Skeletal muscle satellite cell (primary cell): ENCODE measurements at regions not wholly inside any gene's neighbourhood (a gene's known extent, or its start where the extent isn't known, plus 50 kb on each side); places are given as distances from the start of the nearest gene placed in this dataset.
"Not testable (repeated sequence)": the region's sequence is repeated elsewhere in the genome, so short reads cannot be mapped to it uniquely, and the experiment has no call there.

ENCODE experiments used
- H3K27me3 ChIP-seq: 2 replicates; pipeline ENCODE4 v1.7.0; 2013; ENCODE audit warnings: low read length; ENCODE audit not compliant: control insufficient read depth, insufficient read depth
- H3K36me3 ChIP-seq: 2 replicates; pipeline ENCODE4 v1.7.0; 2013; ENCODE audit warnings: mild to moderate bottlenecking, control low read depth, low read length; ENCODE audit not compliant: insufficient read depth
- H3K4me1 ChIP-seq: 2 replicates; pipeline ENCODE4 v1.7.0; 2013; ENCODE audit warnings: low read length; ENCODE audit not compliant: control insufficient read depth, insufficient read depth
- H3K4me2 ChIP-seq: 2 replicates; pipeline ENCODE4 v1.7.0; 2013; ENCODE audit warnings: mild to moderate bottlenecking, low read length
- H3K4me3 ChIP-seq: 2 replicates; pipeline ENCODE4 v1.7.0; 2013; ENCODE audit warnings: low read length
- H3K9ac ChIP-seq: 2 replicates; pipeline ENCODE4 v1.7.0; 2013; ENCODE audit warnings: mild to moderate bottlenecking, low read depth, low read length, moderate library complexity
- H3K9me3 ChIP-seq: replicated peaks from 2 replicates; pipeline ENCODE4 v1.7.0; 2013; ENCODE audit warnings: mild to moderate bottlenecking, control low read depth, low read length

- no peaks in the 10 kb centered on the region for H3K36me3 ChIP-seq
- H3K9ac ChIP-seq: no peak overlapping the region
- H3K27me3 ChIP-seq: peaks cover 44% of the 10 kb centered on the region
- H3K4me1 ChIP-seq: no peaks in the 10 kb centered on the region
- no peak overlapping the region for H3K4me3 ChIP-seq
- no peaks in the 10 kb centered on the region for H3K9me3 ChIP-seq
- no peak overlapping the region for H3K4me2 ChIP-seq
These were observed 172.0 kb downstream of the MC4R start for GRCh38 chr18:60200558-60200957.

DNA sequence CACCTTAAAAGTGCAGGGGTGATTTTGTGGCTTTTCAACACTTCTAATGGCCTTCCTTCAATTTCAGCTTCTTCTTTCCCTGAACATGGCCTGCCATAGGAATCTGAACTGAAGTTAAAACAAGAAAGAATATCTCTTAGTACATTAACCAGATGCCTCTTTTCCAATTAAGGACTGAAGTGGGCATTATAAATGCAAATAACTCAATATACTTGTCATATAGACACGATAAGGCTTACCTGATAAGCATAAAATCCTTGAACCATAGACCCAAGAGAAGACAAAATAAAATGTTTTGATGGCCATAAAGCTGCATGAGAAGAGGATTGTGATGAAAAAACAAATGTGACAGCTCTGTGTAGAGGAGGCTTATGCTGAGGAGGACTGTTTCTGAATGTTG, 173.1 kb downstream of the MC4R start:
- H3K9ac ChIP-seq: no peak overlapping the region
- no peak overlapping the region for H3K4me2 ChIP-seq
- no peak overlapping the region for H3K4me3 ChIP-seq
- H3K9me3 ChIP-seq: no peaks in the 10 kb centered on the region
- no peaks in the 10 kb centered on the region for H3K4me1 ChIP-seq
- peaks cover 44% of the 10 kb centered on the region for H3K27me3 ChIP-seq
- H3K36me3 ChIP-seq: no peaks in the 10 kb centered on the region

DNA sequence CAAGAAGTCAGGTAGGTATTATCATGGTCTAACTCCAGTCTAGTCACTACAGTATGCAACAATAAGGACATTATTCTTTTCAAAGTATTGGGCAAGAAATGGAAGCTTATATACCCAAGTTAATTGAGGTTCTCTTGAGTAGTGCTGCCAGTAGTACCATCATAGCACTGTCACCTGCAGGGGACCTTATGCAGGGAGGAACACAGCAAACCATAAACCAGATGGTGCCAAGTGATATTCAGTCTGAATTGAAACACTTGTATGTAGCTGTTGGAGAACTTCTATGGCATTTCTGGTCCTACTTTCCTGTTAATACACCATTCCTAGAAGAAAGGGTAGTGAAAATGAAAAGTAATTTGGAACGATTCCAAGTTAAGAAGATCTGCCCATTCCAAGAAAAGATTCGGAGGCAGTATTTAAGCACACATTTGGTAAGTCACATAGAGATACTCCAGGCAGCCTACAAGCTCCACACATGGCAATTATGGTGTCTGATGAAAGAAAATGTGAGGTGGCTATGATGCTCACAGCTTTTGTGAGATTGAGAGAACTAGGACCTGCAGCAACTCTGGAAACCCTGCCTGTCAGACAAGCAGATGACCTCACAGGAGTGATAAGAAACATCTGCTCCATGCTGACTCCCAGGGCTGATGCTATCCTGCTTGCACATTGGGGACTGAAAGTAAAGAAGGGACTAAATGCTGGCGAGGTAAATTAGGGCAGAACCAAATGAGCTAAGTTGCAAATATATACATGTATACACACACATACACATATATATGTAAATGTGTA, 174.7 kb downstream of the MC4R start:
- Histone ChIP-seq H3K36me3 (no peaks in the 10 kb centered on the region), H3K9ac (no peak overlapping the region), H3K4me1 (no peaks in the 10 kb centered on the region), H3K4me3 (no peak overlapping the region), H3K9me3 (no peaks in the 10 kb centered on the region), H3K27me3 (peaks cover 41% of the 10 kb centered on the region), H3K4me2 (no peak overlapping the region)

- no peaks in the 10 kb centered on the region for H3K9me3 ChIP-seq
- no peak overlapping the region for H3K4me2 ChIP-seq
- H3K9ac ChIP-seq: no peak overlapping the region
- no peaks in the 10 kb centered on the region for H3K36me3 ChIP-seq
- no peak overlapping the region for H3K4me3 ChIP-seq
- peaks cover 36% of the 10 kb centered on the region for H3K27me3 ChIP-seq
- no peaks in the 10 kb centered on the region for H3K4me1 ChIP-seq
These were observed 175.6 kb downstream of the MC4R start for GRCh38 chr18:60196836-60197606.

DNA sequence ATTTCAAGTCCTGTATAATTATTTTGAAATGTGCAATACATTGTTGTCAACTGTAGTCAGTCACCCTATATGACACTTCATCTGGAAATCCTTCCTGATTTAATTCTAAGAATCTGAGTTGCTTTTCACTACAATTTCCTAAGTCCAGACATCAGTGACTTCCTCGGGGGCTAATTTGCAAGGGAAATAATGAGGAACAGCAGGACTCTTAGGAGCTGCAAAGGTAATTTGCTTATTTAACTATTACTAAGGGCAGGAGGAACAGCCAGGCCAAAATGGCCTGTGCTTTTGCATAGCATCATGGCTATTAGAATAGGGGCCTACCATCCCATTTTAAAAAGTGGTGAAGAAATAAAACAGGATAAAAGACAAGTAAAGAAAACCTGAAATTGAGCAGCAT, 178.8 kb downstream of the MC4R start:
- Histone ChIP-seq H3K4me2 (no peak overlapping the region), H3K36me3 (no peaks in the 10 kb centered on the region), H3K9ac (no peak overlapping the region), H3K4me1 (no peaks in the 10 kb centered on the region), H3K27me3 (peaks cover 32% of the 10 kb centered on the region), H3K9me3 (no peaks in the 10 kb centered on the region), H3K4me3 (no peak overlapping the region)

DNA sequence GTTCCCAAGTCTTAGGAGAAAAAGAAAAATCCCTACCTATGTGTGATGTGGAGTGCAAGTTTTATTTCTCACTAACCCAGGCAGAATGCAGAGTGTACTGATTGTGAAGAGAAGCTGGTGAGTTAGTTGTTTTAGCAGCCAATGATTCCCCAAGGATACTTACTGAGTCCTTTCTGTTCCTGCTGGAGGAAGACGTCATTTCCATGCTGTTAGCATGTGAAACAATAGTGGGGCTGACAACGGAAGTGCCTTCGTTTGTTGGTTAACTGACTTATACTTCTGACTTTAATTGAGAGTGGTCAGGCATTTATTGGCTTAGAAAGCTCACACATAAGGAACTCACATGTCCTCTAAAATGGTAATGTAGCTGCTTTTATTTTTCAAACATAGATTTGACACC, 180.6 kb downstream of the MC4R start:
- Histone ChIP-seq H3K27me3 (peaks cover 19% of the 10 kb centered on the region), H3K4me3 (no peak overlapping the region)

GRCh38 chr18:60189856-60190255, 182.7 kb downstream of the MC4R start:
- H3K4me1 ChIP-seq: no peaks in the 10 kb centered on the region
- no peak overlapping the region for H3K4me3 ChIP-seq
- no peak overlapping the region for H3K4me2 ChIP-seq
- H3K36me3 ChIP-seq: no peaks in the 10 kb centered on the region
- no peaks in the 10 kb centered on the region for H3K9me3 ChIP-seq
- H3K27me3 ChIP-seq: peaks cover 20% of the 10 kb centered on the region
- H3K9ac ChIP-seq: no peak overlapping the region

More for the DNA sequence above, 180.6 kb downstream of the MC4R start:
- Histone ChIP-seq H3K4me2 (no peak overlapping the region), H3K4me1 (no peaks in the 10 kb centered on the region), H3K9ac (no peak overlapping the region), H3K9me3 (no peaks in the 10 kb centered on the region), H3K36me3 (no peaks in the 10 kb centered on the region)

GRCh38 chr18:60188958-60189357, 183.6 kb downstream of the MC4R start:
- Histone ChIP-seq H3K27me3 (peaks cover 20% of the 10 kb centered on the region), H3K4me2 (no peak overlapping the region), H3K36me3 (no peaks in the 10 kb centered on the region), H3K9me3 (no peaks in the 10 kb centered on the region), H3K4me1 (no peaks in the 10 kb centered on the region), H3K4me3 (no peak overlapping the region), H3K9ac (no peak overlapping the region)

DNA sequence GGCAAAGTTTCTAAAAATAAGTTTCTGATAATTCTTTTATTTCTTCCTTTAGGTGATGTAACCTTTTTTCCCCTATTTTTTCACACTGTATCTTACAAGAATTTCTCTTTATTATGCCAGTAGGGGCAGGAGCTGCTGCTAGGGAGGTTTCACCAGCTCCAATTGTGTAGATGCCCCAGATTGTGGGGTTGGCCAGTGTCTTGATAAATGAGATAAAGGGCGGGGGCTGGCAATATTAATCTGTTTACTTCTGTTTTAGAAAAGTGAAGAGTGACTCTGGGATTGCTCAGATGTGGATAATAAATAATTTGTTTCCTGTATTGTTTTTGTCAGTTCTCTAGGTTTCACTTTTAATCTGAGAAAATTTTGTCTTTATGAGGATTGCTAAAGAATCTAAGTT, 190.4 kb downstream of the MC4R start:
- Histone ChIP-seq H3K9ac (no peak overlapping the region), H3K9me3 (no peaks in the 10 kb centered on the region), H3K4me1 (no peaks in the 10 kb centered on the region), H3K4me2 (no peak overlapping the region), H3K4me3 (no peak overlapping the region), H3K27me3 (peaks cover 17% of the 10 kb centered on the region), H3K36me3 (no peaks in the 10 kb centered on the region)

GRCh38 chr18:60180671-60181070, 191.9 kb downstream of the MC4R start:
- Histone ChIP-seq H3K4me1 (no peaks in the 10 kb centered on the region), H3K4me2 (no peak overlapping the region), H3K27me3 (peaks cover 11% of the 10 kb centered on the region), H3K36me3 (no peaks in the 10 kb centered on the region), H3K9me3 (no peaks in the 10 kb centered on the region), H3K9ac (no peak overlapping the region), H3K4me3 (no peak overlapping the region)

- H3K27me3 ChIP-seq: peaks cover 11% of the 10 kb centered on the region
- H3K36me3 ChIP-seq, H3K4me1 ChIP-seq, H3K9me3 ChIP-seq, H3K4me2 ChIP-seq, H3K9ac ChIP-seq, H3K4me3 ChIP-seq: not testable (repeated sequence)
These were observed 194.4 kb downstream of the MC4R start for GRCh38 chr18:60178224-60178623.

DNA sequence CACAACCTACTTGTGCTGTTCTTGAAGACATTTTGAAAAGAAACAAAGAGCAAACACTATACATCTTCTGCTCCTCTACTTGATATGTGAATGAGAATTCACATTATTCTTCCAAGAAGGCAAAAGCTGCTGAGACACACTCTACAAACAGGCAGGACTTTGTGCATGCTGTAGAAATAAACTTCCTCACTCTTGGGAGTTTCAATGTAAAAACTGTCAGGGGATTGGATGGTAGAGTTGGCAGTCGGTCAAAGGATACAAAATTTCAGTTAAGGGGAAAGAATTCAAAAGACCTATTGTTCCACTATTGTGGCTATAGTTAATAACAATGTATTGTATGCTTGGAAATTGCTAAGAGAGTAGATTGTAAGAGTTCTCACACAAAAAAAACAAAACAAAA, 196.3 kb downstream of the MC4R start:
- Histone ChIP-seq H3K9me3 (no peaks in the 10 kb centered on the region), H3K9ac (no peak overlapping the region), H3K36me3 (no peaks in the 10 kb centered on the region), H3K4me3 (no peak overlapping the region), H3K27me3 (peaks cover 15% of the 10 kb centered on the region), H3K4me1 (no peaks in the 10 kb centered on the region), H3K4me2 (no peak overlapping the region)
